ENCODE measurements at regions not wholly inside any gene's neighbourhood (a gene's known extent, or its start where the extent isn't known, plus 50 kb on each side); places are given as distances from the start of the nearest gene placed in this dataset.

- no peak for TF ChIP-seq CAMTA2 (CRISPR knock-in tag; conservative IDR thresholded peaks at IDR 0.05)
- TF ChIP-seq ELF4 (CRISPR knock-in tag; IDR thresholded peaks at IDR 0.05), result no peak
- no peak for TF ChIP-seq ELF2 (CRISPR knock-in tag; IDR thresholded peaks at IDR 0.05)
- no peak for TF ChIP-seq ZNF212 (CRISPR knock-in tag; IDR thresholded peaks at IDR 0.05)
- no peak for TF ChIP-seq NFIX (CRISPR knock-in tag; IDR thresholded peaks at IDR 0.05; ENCODE audit: low read depth)
- TF ChIP-seq ZNF239 (CRISPR knock-in tag; IDR thresholded peaks at IDR 0.05), result no peak
- TF ChIP-seq POLR3A (IDR thresholded peaks at IDR 0.05; ENCODE audit: borderline replicate concordance, extremely low read depth, insufficient read depth, insufficient read length), result no peak
- TF ChIP-seq ZNF507 (tag; conservative IDR thresholded peaks at IDR 0.05), result no peak
- no peak for TF ChIP-seq HDAC6 (IDR thresholded peaks at IDR 0.05; ENCODE audit: low read depth, low read length)
- no peak for TF ChIP-seq ZNF445 (CRISPR knock-in tag; IDR thresholded peaks at IDR 0.05; ENCODE audit: low read depth)
- TF ChIP-seq NUFIP1 (IDR thresholded peaks at IDR 0.05; ENCODE audit: partially characterized antibody), result no peak
- peak; percentile 37; the same call in 1 of the 2 replicates for TF ChIP-seq SOX6 (IDR thresholded peaks at IDR 0.05)
- TF ChIP-seq FIP1L1 (IDR thresholded peaks at IDR 0.05; ENCODE audit: low read depth, low read length, poor library complexity, severe bottlenecking), result no peak
- TF ChIP-seq CREBBP (IDR thresholded peaks at IDR 0.05; ENCODE audit: low read depth, low read length), result no peak
- TF ChIP-seq L3MBTL2 (IDR thresholded peaks at IDR 0.05), result peak; percentile 38; the same call in 1 of the 2 replicates
- no peak for TF ChIP-seq U2AF1 (optimal IDR thresholded peaks at IDR 0.05; ENCODE audit: low read depth, low read length)
- no peak for TF ChIP-seq CHD4 (IDR thresholded peaks at IDR 0.05; ENCODE audit: insufficient read depth, insufficient replicate concordance, low read depth, low read length, poor library complexity, severe bottlenecking)
- no peak for TF ChIP-seq DNMT1 (IDR thresholded peaks at IDR 0.05)
- no peak for TF ChIP-seq CHD1 (IDR thresholded peaks at IDR 0.05; ENCODE audit: low read length)
- no peak for TF ChIP-seq MNT (conservative IDR thresholded peaks at IDR 0.05)
- peak; percentile 53; the same call in 1 of the 2 replicates for TF ChIP-seq KLF16 (IDR thresholded peaks at IDR 0.05)
- TF ChIP-seq POU5F1 (IDR thresholded peaks at IDR 0.05; ENCODE audit: borderline replicate concordance, low read depth, low read length, partially characterized antibody), result no peak
- no peak for TF ChIP-seq ARID3B (CRISPR knock-in tag; IDR thresholded peaks at IDR 0.05; ENCODE audit: borderline replicate concordance)
- no peak for TF ChIP-seq ZSCAN29 (IDR thresholded peaks at IDR 0.05)
- TF ChIP-seq CBX2 (IDR thresholded peaks at IDR 0.05; ENCODE audit: insufficient read depth, low read length, poor library complexity, severe bottlenecking), result no peak
- TF ChIP-seq, protein P1, sequence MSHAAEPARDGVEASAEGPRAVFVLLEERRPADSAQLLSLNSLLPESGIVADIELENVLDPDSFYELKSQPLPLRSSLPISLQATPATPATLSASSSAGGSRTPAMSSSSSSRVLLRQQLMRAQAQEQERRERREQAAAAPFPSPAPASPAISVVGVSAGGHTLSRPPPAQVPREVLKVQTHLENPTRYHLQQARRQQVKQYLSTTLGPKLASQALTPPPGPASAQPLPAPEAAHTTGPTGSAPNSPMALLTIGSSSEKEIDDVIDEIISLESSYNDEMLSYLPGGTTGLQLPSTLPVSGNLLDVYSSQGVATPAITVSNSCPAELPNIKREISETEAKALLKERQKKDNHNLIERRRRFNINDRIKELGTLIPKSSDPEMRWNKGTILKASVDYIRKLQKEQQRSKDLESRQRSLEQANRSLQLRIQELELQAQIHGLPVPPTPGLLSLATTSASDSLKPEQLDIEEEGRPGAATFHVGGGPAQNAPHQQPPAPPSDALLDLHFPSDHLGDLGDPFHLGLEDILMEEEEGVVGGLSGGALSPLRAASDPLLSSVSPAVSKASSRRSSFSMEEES (CRISPR knock-in tag; IDR thresholded peaks at IDR 0.05), result no peak
These were observed 181.5 kb downstream of the EN1 start (continued) for GRCh38 chr2:118665784-118666529.

All from K562 (cell line).